ENCODE measurements at regions not wholly inside any gene's neighbourhood (a gene's known extent, or its start where the extent isn't known, plus 50 kb on each side); places are given as distances from the start of the nearest gene placed in this dataset.
"Not testable (repeated sequence)": the region's sequence is repeated elsewhere in the genome, so short reads cannot be mapped to it uniquely, and the experiment has no call there.

DNA sequence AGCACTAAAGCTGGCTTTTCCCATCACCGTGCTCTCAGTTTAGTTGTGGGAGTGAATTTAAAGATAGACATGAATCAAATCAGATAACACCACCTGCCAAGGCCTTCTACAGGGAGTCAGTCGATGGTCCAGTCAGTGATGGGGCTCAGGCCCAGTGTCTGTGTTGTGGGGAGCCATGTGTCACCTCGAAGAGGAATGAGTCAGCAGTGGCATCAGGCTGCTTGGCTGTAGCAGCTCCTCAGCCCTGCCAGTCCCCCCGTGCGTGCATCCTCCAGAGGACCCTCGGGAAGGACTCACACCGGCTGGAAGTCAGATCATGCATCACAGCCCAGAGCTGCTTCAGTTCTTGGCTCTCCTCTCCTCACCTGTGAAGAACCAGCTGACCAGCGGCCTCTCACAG lies 420.4 kb upstream of the RAB6C start:
- no peak overlapping the region for H3K27ac ChIP-seq (ENCODE audit: low read length)
- H3K79me2 ChIP-seq (ENCODE audit: low read length), result no peaks in the 10 kb centered on the region
- no peaks in the 10 kb centered on the region for H4K20me1 ChIP-seq (ENCODE audit: insufficient read depth, low read length)
- no peak overlapping the region for H3K9ac ChIP-seq (ENCODE audit: low read length)
- H3K4me2 ChIP-seq (ENCODE audit: low read length), result no peak overlapping the region
- H2AFZ ChIP-seq (ENCODE audit: low read depth, low read length), result no peak overlapping the region
- no peak for TF ChIP-seq EZH2phosphoT487 (IDR thresholded peaks at IDR 0.05; ENCODE audit: low read depth)
- TF ChIP-seq, protein P1, sequence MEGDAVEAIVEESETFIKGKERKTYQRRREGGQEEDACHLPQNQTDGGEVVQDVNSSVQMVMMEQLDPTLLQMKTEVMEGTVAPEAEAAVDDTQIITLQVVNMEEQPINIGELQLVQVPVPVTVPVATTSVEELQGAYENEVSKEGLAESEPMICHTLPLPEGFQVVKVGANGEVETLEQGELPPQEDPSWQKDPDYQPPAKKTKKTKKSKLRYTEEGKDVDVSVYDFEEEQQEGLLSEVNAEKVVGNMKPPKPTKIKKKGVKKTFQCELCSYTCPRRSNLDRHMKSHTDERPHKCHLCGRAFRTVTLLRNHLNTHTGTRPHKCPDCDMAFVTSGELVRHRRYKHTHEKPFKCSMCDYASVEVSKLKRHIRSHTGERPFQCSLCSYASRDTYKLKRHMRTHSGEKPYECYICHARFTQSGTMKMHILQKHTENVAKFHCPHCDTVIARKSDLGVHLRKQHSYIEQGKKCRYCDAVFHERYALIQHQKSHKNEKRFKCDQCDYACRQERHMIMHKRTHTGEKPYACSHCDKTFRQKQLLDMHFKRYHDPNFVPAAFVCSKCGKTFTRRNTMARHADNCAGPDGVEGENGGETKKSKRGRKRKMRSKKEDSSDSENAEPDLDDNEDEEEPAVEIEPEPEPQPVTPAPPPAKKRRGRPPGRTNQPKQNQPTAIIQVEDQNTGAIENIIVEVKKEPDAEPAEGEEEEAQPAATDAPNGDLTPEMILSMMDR (IDR thresholded peaks at IDR 0.05; ENCODE audit: low read depth, low read length), result no peak
- no peaks in the 10 kb centered on the region for H3K9me3 ChIP-seq (ENCODE audit: insufficient read depth, low read length)
- no peaks in the 10 kb centered on the region for H3K27me3 ChIP-seq (ENCODE audit: low read depth, low read length)
- H3K4me1 ChIP-seq (ENCODE audit: low read length), result no peaks in the 10 kb centered on the region
- no peaks in the 10 kb centered on the region for H3K36me3 ChIP-seq (replicated peaks; ENCODE audit: low read depth, low read length)
- H3K4me3 ChIP-seq (ENCODE audit: low read length), result no peak overlapping the region

- H3K36me3 ChIP-seq (replicated peaks; ENCODE audit: low read depth, low read length), result no peaks in the 10 kb centered on the region
- no peak overlapping the region for H3K4me2 ChIP-seq (ENCODE audit: low read length)
- H3K9me3 ChIP-seq (ENCODE audit: insufficient read depth, low read length), result no peaks in the 10 kb centered on the region
- no peaks in the 10 kb centered on the region for H3K27me3 ChIP-seq (ENCODE audit: low read depth, low read length)
- H3K79me2 ChIP-seq (ENCODE audit: low read length), result no peaks in the 10 kb centered on the region
- no peaks in the 10 kb centered on the region for H4K20me1 ChIP-seq (ENCODE audit: insufficient read depth, low read length)
- no peak overlapping the region for H3K9ac ChIP-seq (ENCODE audit: low read length)
- no peak overlapping the region for H3K27ac ChIP-seq (ENCODE audit: low read length)
- no peak overlapping the region for H2AFZ ChIP-seq (ENCODE audit: low read depth, low read length)
- no peak for TF ChIP-seq EZH2phosphoT487 (IDR thresholded peaks at IDR 0.05; ENCODE audit: low read depth)
- TF ChIP-seq, protein P1 (IDR thresholded peaks at IDR 0.05; ENCODE audit: low read depth, low read length), result no peak
- H3K4me1 ChIP-seq (ENCODE audit: low read length), result no peaks in the 10 kb centered on the region
- no peak overlapping the region for H3K4me3 ChIP-seq (ENCODE audit: low read length)
Observed at GRCh38 chr2:129565551-129566109, 413.8 kb upstream of the RAB6C start.

- H4K20me1 ChIP-seq (ENCODE audit: insufficient read depth, low read length); H2AFZ ChIP-seq (ENCODE audit: low read depth, low read length); H3K27ac ChIP-seq (ENCODE audit: low read length); H3K79me2 ChIP-seq (ENCODE audit: low read length); H3K36me3 ChIP-seq (replicated peaks; ENCODE audit: low read depth, low read length); H3K9me3 ChIP-seq (ENCODE audit: insufficient read depth, low read length); H3K4me2 ChIP-seq (ENCODE audit: low read length); H3K4me1 ChIP-seq (ENCODE audit: low read length); H3K4me3 ChIP-seq (ENCODE audit: low read length); H3K27me3 ChIP-seq (ENCODE audit: low read depth, low read length); H3K9ac ChIP-seq (ENCODE audit: low read length): not testable (repeated sequence)
Observed at GRCh38 chr2:129570812-129571211, 408.7 kb upstream of the RAB6C start.

- H3K79me2 ChIP-seq (ENCODE audit: low read length), result no peaks in the 10 kb centered on the region
- no peak overlapping the region for H3K4me2 ChIP-seq (ENCODE audit: low read length)
- no peaks in the 10 kb centered on the region; the same call in 1 of the 2 replicates for H3K27me3 ChIP-seq (ENCODE audit: low read depth, low read length)
- H3K4me3 ChIP-seq (ENCODE audit: low read length), result no peak overlapping the region
- no peaks in the 10 kb centered on the region for H3K4me1 ChIP-seq (ENCODE audit: low read length)
- no peak for TF ChIP-seq EZH2phosphoT487 (IDR thresholded peaks at IDR 0.05; ENCODE audit: low read depth)
- TF ChIP-seq, protein P1 (IDR thresholded peaks at IDR 0.05; ENCODE audit: low read depth, low read length), result no peak
- H3K36me3 ChIP-seq (replicated peaks; ENCODE audit: low read depth, low read length), result no peaks in the 10 kb centered on the region
- no peaks in the 10 kb centered on the region for H3K9me3 ChIP-seq (ENCODE audit: insufficient read depth, low read length)
- no peak overlapping the region for H3K9ac ChIP-seq (ENCODE audit: low read length)
- H4K20me1 ChIP-seq (ENCODE audit: insufficient read depth, low read length), result no peaks in the 10 kb centered on the region
- H2AFZ ChIP-seq (ENCODE audit: low read depth, low read length), result no peak overlapping the region
- H3K27ac ChIP-seq (ENCODE audit: low read length), result no peak overlapping the region
Observed at GRCh38 chr2:129575431-129575830, 404.0 kb upstream of the RAB6C start.
